Neural cell (in vitro differentiated cells): ENCODE measurements at regions not wholly inside any gene's neighbourhood (a gene's known extent, or its start where the extent isn't known, plus 50 kb on each side); places are given as distances from the start of the nearest gene placed in this dataset.

Source experiments
- H2AFZ ChIP-seq: fragments of 200-600, 300-800 bp; sonication (generic), shearing (Covaris generic); 2 replicates; pipeline ENCODE4 v1.6.0; 2014; ENCODE audit warnings: low read depth, mild to moderate bottlenecking, antibody characterized with exemption, low read length, moderate library complexity
- H3F3A ChIP-seq: fragments of 200-600 bp; shearing (Covaris generic); 2 replicates; pipeline ENCODE4 v1.6.1; 2016; ENCODE audit warnings: mild to moderate bottlenecking, moderate library complexity, mixed read lengths, antibody characterized with exemption, low read length; ENCODE audit not compliant: insufficient read depth, poor library complexity, severe bottlenecking
- H3K27ac ChIP-seq: fragments of 200-600, 300-800 bp; sonication (generic), shearing (Covaris generic); 2 replicates; pipeline ENCODE4 v1.5.1; 2014; ENCODE audit warnings: mild to moderate bottlenecking, low read length, moderate library complexity
- H3K27me3 ChIP-seq: fragments of 300-800, 200-600 bp; sonication (generic), shearing (Covaris generic); 2 replicates; pipeline ENCODE4 v1.6.0; 2014; ENCODE audit warnings: mild to moderate bottlenecking, low read depth, low read length, moderate library complexity; ENCODE audit not compliant: insufficient read depth
- H3K36me3 ChIP-seq: fragments of 300-800, 200-600 bp; sonication (generic), shearing (Covaris generic); 2 replicates; pipeline ENCODE4 v1.5.1; 2014; ENCODE audit warnings: mild to moderate bottlenecking, antibody characterized with exemption, low read length, moderate library complexity; ENCODE audit not compliant: insufficient read depth
- H3K4me2 ChIP-seq: fragments of 300-800, 200-600 bp; sonication (generic), shearing (Covaris generic); 2 replicates; pipeline ENCODE4 v1.6.0; 2014; ENCODE audit warnings: mild to moderate bottlenecking, low read length
- H3K4me3 ChIP-seq: fragments of 300-800, 200-600 bp; sonication (generic), shearing (Covaris generic); 2 replicates; pipeline ENCODE4 v1.5.1; 2014; ENCODE audit warnings: mild to moderate bottlenecking, low read length, moderate library complexity
- H3K79me2 ChIP-seq: fragments of 200-600 bp; shearing (Covaris generic); replicated peaks from 2 replicates; pipeline ENCODE4 v1.6.0; 2014; ENCODE audit warnings: mild to moderate bottlenecking, low read length, moderate library complexity; ENCODE audit not compliant: insufficient read depth
- H3K9ac ChIP-seq: fragments of 300-800, 200-600 bp; sonication (generic), shearing (Covaris generic); 2 replicates; pipeline ENCODE4 v1.6.1; 2016; ENCODE audit warnings: mild to moderate bottlenecking, low read length, mixed read lengths
- H3K9me2 ChIP-seq: fragments of 200-600 bp; shearing (Covaris generic); 2 replicates; pipeline ENCODE4 v1.6.1; 2016; ENCODE audit warnings: mild to moderate bottlenecking, low read length, mixed read lengths; ENCODE audit not compliant: insufficient read depth
- H3K9me3 ChIP-seq: fragments of 200-600, 300-800 bp; sonication (generic), shearing (Covaris generic); 2 replicates; pipeline ENCODE4 v1.6.1; 2016; ENCODE audit warnings: mild to moderate bottlenecking, mixed run types, low read length, moderate library complexity, mixed read lengths
- H4K20me1 ChIP-seq: fragments of 200-600 bp; shearing (Covaris generic); 2 replicates; pipeline ENCODE4 v1.6.1; 2016; ENCODE audit warnings: mild to moderate bottlenecking, mixed run types; ENCODE audit not compliant: insufficient read depth
- CTCF ChIP-seq: fragments of 450-650 bp; IDR thresholded peaks from 2 replicates; pipeline ENCODE4 v1.5.1; 2014; ENCODE audit warnings: antibody characterized with exemption, mild to moderate bottlenecking, moderate library complexity; ENCODE audit not compliant: poor library complexity, severe bottlenecking
- EP300 ChIP-seq: fragments of 450-650 bp; conservative IDR thresholded peaks from 2 replicates; pipeline ENCODE4 v1.6.1; 2014; ENCODE audit warnings: antibody characterized with exemption, mild to moderate bottlenecking, moderate library complexity; ENCODE audit not compliant: poor library complexity, severe bottlenecking
- EZH2 ChIP-seq: fragments of 200-600, 300-800 bp; shearing (Covaris generic), sonication (generic); IDR thresholded peaks from 2 replicates; pipeline ENCODE4 v1.6.1; 2014; ENCODE audit warnings: antibody characterized with exemption, low read length, borderline replicate concordance, mild to moderate bottlenecking; ENCODE audit not compliant: insufficient read depth, poor library complexity, severe bottlenecking
- MXI1 ChIP-seq: fragments of 450-650 bp; conservative IDR thresholded peaks from 2 replicates; pipeline ENCODE4 v1.6.1; 2014; ENCODE audit warnings: antibody characterized with exemption, mild to moderate bottlenecking; ENCODE audit not compliant: poor library complexity, severe bottlenecking
- POLR2AphosphoS5 ChIP-seq: IDR thresholded peaks from 2 replicates; pipeline ENCODE4 v1.6.1; 2012
- RAD21 ChIP-seq: fragments of 450-650 bp; conservative IDR thresholded peaks from 2 replicates; pipeline ENCODE4 v1.6.1; 2014; ENCODE audit warnings: antibody characterized with exemption, mild to moderate bottlenecking, moderate library complexity
- REST ChIP-seq: IDR thresholded peaks from 2 replicates; pipeline ENCODE4 v1.6.1; 2012; ENCODE audit warnings: borderline replicate concordance
- SMC3 ChIP-seq: fragments of 450-650 bp; conservative IDR thresholded peaks from 2 replicates; pipeline ENCODE4 v1.6.1; 2014; ENCODE audit warnings: antibody characterized with exemption, mild to moderate bottlenecking, moderate library complexity; ENCODE audit not compliant: poor library complexity
- TAF1 ChIP-seq: IDR thresholded peaks from 2 replicates; pipeline ENCODE4 v1.6.1; 2012; ENCODE audit warnings: low read depth

GRCh38 chrX:121216641-121217374 lies 169.4 kb downstream of the GLUD2 start:
- H3K27ac ChIP-seq: no peak overlapping the region
- H3K4me2 ChIP-seq: no peak overlapping the region
- H3K9me3 ChIP-seq: no peaks in the 10 kb centered on the region
- no peaks in the 10 kb centered on the region for H3K27me3 ChIP-seq
- H2AFZ ChIP-seq: no peak overlapping the region
- no peaks in the 10 kb centered on the region for H3F3A ChIP-seq
- H3K9me2 ChIP-seq: no peaks in the 10 kb centered on the region
- no peaks in the 10 kb centered on the region for H3K36me3 ChIP-seq
- no peaks in the 10 kb centered on the region for H3K79me2 ChIP-seq
- no peak overlapping the region for H3K4me3 ChIP-seq
- no peaks in the 10 kb centered on the region for H4K20me1 ChIP-seq
- H3K9ac ChIP-seq: no peak overlapping the region
- TF ChIP-seq TAF1 (no peak), POLR2AphosphoS5 (no peak), EZH2 (no peak), MXI1 (no peak), RAD21 (no peak), EP300 (no peak), SMC3 (no peak), REST (no peak), CTCF (no peak)

- no peaks in the 10 kb centered on the region for H3K9me2 ChIP-seq
- no peak overlapping the region for H3K4me3 ChIP-seq
- no peaks in the 10 kb centered on the region for H3K79me2 ChIP-seq
- no peaks in the 10 kb centered on the region for H3K27me3 ChIP-seq
- no peak overlapping the region for H3K9ac ChIP-seq
- no peaks in the 10 kb centered on the region for H4K20me1 ChIP-seq
- H3K4me2 ChIP-seq: no peak overlapping the region
- no peaks in the 10 kb centered on the region for H3F3A ChIP-seq
- no peaks in the 10 kb centered on the region for H3K9me3 ChIP-seq
- no peak overlapping the region for H2AFZ ChIP-seq
- H3K27ac ChIP-seq: no peak overlapping the region
- H3K36me3 ChIP-seq: no peaks in the 10 kb centered on the region
- TF ChIP-seq POLR2AphosphoS5 (no peak), MXI1 (no peak), EP300 (no peak)
These were observed 174.0 kb downstream of the GLUD2 start for GRCh38 chrX:121221322-121221977.
